ENCODE measurements at regions not wholly inside any gene's neighbourhood (a gene's known extent, or its start where the extent isn't known, plus 50 kb on each side); places are given as distances from the start of the nearest gene placed in this dataset.

DNA sequence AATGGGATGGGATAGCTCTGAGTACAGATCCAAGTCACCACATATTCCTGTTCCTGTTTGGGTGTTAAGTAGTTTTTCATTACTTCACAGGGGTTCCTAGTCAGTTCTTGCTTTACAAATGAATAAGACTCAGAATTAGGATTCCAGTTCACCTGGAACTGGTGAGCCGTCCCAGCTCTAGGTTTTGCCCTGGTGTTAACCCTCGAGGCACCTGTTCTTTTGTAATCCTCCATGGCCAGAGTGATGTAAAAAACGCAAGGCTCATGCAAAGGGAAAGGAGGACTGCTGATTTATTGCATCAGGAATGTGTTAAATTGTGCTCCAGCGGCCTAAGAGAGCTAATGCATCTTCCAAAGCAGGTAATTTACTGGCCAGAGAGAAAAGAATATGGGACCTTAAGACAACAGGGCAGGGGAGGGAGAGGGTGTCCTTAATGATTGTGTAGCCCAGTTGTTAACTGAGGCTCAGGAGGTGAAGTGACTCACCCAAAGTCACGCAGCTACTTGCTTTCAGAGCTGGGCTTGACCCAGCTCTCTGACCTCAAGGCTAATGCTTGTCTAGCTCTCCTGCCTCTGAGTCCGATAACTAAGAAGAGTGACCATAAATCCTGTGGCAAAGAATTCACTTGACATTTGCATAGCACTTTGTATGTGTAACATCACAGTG lies 70.5 kb downstream of the DMRT2 start:
- Histone ChIP-seq H3K27me3 (ENCODE audit: insufficient read depth, low read depth, low read length) (no peaks in the 10 kb centered on the region), H3K9me2 (ENCODE audit: insufficient read depth, low read length) (no peaks in the 10 kb centered on the region), H3K9ac (ENCODE audit: low read length) (no peak overlapping the region), H4K20me1 (ENCODE audit: insufficient read depth) (no peaks in the 10 kb centered on the region), H2AFZ (ENCODE audit: low read depth, low read length) (no peak overlapping the region), H3F3A (ENCODE audit: insufficient read depth, low read length, poor library complexity, severe bottlenecking) (no peaks in the 10 kb centered on the region), H3K4me2 (ENCODE audit: low read length) (no peak overlapping the region), H3K79me2 (replicated peaks; ENCODE audit: insufficient read depth, low read length) (no peaks in the 10 kb centered on the region), H3K36me3 (ENCODE audit: insufficient read depth, low read length) (no peaks in the 10 kb centered on the region), H3K4me3 (ENCODE audit: low read length) (no peak overlapping the region), H3K27ac (ENCODE audit: low read length) (no peak overlapping the region), H3K9me3 (ENCODE audit: low read length) (no peaks in the 10 kb centered on the region)
- TF ChIP-seq EZH2 (IDR thresholded peaks at IDR 0.05; ENCODE audit: borderline replicate concordance, insufficient read depth, low read length, poor library complexity, severe bottlenecking) (no peak), EP300 (conservative IDR thresholded peaks at IDR 0.05; ENCODE audit: poor library complexity, severe bottlenecking) (no peak), TAF1 (IDR thresholded peaks at IDR 0.05; ENCODE audit: low read depth) (no peak), SMC3 (conservative IDR thresholded peaks at IDR 0.05; ENCODE audit: poor library complexity) (no peak), RAD21 (conservative IDR thresholded peaks at IDR 0.05) (no peak), POLR2AphosphoS5 (IDR thresholded peaks at IDR 0.05) (no peak), MXI1 (conservative IDR thresholded peaks at IDR 0.05; ENCODE audit: poor library complexity, severe bottlenecking) (no peak)
- TF ChIP-seq, protein P1, sequence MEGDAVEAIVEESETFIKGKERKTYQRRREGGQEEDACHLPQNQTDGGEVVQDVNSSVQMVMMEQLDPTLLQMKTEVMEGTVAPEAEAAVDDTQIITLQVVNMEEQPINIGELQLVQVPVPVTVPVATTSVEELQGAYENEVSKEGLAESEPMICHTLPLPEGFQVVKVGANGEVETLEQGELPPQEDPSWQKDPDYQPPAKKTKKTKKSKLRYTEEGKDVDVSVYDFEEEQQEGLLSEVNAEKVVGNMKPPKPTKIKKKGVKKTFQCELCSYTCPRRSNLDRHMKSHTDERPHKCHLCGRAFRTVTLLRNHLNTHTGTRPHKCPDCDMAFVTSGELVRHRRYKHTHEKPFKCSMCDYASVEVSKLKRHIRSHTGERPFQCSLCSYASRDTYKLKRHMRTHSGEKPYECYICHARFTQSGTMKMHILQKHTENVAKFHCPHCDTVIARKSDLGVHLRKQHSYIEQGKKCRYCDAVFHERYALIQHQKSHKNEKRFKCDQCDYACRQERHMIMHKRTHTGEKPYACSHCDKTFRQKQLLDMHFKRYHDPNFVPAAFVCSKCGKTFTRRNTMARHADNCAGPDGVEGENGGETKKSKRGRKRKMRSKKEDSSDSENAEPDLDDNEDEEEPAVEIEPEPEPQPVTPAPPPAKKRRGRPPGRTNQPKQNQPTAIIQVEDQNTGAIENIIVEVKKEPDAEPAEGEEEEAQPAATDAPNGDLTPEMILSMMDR (IDR thresholded peaks at IDR 0.05; ENCODE audit: poor library complexity, severe bottlenecking), result no peak
- TF ChIP-seq, protein P2, sequence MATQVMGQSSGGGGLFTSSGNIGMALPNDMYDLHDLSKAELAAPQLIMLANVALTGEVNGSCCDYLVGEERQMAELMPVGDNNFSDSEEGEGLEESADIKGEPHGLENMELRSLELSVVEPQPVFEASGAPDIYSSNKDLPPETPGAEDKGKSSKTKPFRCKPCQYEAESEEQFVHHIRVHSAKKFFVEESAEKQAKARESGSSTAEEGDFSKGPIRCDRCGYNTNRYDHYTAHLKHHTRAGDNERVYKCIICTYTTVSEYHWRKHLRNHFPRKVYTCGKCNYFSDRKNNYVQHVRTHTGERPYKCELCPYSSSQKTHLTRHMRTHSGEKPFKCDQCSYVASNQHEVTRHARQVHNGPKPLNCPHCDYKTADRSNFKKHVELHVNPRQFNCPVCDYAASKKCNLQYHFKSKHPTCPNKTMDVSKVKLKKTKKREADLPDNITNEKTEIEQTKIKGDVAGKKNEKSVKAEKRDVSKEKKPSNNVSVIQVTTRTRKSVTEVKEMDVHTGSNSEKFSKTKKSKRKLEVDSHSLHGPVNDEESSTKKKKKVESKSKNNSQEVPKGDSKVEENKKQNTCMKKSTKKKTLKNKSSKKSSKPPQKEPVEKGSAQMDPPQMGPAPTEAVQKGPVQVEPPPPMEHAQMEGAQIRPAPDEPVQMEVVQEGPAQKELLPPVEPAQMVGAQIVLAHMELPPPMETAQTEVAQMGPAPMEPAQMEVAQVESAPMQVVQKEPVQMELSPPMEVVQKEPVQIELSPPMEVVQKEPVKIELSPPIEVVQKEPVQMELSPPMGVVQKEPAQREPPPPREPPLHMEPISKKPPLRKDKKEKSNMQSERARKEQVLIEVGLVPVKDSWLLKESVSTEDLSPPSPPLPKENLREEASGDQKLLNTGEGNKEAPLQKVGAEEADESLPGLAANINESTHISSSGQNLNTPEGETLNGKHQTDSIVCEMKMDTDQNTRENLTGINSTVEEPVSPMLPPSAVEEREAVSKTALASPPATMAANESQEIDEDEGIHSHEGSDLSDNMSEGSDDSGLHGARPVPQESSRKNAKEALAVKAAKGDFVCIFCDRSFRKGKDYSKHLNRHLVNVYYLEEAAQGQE (IDR thresholded peaks at IDR 0.05; ENCODE audit: borderline replicate concordance), result no peak

DNA sequence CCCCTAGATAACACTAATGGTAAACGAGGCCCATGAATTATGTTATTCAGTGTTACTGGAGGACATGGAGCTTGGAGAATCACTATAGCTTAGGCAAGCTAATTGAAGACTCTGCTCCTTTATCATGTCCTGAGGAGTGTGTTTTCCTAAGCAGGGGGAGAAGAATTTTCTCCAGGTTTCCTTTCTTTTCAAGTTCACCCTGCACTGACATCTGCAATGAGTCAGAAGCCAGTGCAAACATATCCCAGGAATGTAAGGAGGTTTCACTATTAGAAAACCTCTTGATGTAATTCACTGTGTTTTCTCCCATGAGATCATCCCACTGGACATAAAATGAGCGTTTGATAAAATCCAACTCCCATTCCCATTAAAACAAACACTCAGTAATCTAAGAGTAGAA lies 75.6 kb downstream of the DMRT2 start:
- H3K27me3 ChIP-seq (ENCODE audit: insufficient read depth, low read depth, low read length), result no peaks in the 10 kb centered on the region
- TF ChIP-seq EP300 (conservative IDR thresholded peaks at IDR 0.05; ENCODE audit: poor library complexity, severe bottlenecking) (no peak), MXI1 (conservative IDR thresholded peaks at IDR 0.05; ENCODE audit: poor library complexity, severe bottlenecking) (no peak)
- H4K20me1 ChIP-seq (ENCODE audit: insufficient read depth), result no peaks in the 10 kb centered on the region
- H2AFZ ChIP-seq (ENCODE audit: low read depth, low read length), result no peak overlapping the region
- H3K4me2 ChIP-seq (ENCODE audit: low read length), result no peak overlapping the region
- no peak overlapping the region for H3K9ac ChIP-seq (ENCODE audit: low read length)
- H3K9me2 ChIP-seq (ENCODE audit: insufficient read depth, low read length), result no peaks in the 10 kb centered on the region
- no peaks in the 10 kb centered on the region for H3K79me2 ChIP-seq (replicated peaks; ENCODE audit: insufficient read depth, low read length)
- no peak overlapping the region for H3K27ac ChIP-seq (ENCODE audit: low read length)
- H3K4me3 ChIP-seq (ENCODE audit: low read length), result no peak overlapping the region
- H3K36me3 ChIP-seq (ENCODE audit: insufficient read depth, low read length), result no peaks in the 10 kb centered on the region
- no peaks in the 10 kb centered on the region for H3K9me3 ChIP-seq (ENCODE audit: low read length)
- no peaks in the 10 kb centered on the region for H3F3A ChIP-seq (ENCODE audit: insufficient read depth, low read length, poor library complexity, severe bottlenecking)

Measured in neural cell (in vitro differentiated cells).